ENCODE measurements at regions not wholly inside any gene's neighbourhood (a gene's known extent, or its start where the extent isn't known, plus 50 kb on each side); places are given as distances from the start of the nearest gene placed in this dataset.

DNA sequence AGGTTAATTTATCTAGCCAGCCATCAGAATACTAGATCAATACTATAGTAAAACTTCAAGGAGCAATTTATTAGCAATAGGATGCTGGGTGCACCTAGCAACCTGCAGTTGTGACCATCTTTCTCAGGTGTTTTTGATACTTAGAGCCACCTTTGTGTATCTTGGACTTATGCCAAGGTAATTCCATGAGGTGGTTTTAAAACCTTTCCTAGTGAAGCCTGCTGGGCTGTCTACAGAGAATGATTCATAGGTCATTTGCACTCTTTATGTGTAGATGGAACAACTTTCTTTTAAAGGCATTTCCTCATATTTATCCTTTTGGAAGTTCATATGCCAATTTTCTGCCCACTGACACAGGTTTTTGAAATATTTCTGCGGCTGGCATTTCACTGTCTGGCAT lies 1030.1 kb upstream of the POU3F3 start:
- Histone ChIP-seq H3K27me3 (no peaks in the 10 kb centered on the region), H3K9me3 (no peaks in the 10 kb centered on the region), H3K27ac (no peak overlapping the region), H3K4me3 (no peak overlapping the region), H3K4me1 (no peaks in the 10 kb centered on the region), H3K36me3 (no peaks in the 10 kb centered on the region)
- no peak for DNase-seq
- TF ChIP-seq, protein P1, sequence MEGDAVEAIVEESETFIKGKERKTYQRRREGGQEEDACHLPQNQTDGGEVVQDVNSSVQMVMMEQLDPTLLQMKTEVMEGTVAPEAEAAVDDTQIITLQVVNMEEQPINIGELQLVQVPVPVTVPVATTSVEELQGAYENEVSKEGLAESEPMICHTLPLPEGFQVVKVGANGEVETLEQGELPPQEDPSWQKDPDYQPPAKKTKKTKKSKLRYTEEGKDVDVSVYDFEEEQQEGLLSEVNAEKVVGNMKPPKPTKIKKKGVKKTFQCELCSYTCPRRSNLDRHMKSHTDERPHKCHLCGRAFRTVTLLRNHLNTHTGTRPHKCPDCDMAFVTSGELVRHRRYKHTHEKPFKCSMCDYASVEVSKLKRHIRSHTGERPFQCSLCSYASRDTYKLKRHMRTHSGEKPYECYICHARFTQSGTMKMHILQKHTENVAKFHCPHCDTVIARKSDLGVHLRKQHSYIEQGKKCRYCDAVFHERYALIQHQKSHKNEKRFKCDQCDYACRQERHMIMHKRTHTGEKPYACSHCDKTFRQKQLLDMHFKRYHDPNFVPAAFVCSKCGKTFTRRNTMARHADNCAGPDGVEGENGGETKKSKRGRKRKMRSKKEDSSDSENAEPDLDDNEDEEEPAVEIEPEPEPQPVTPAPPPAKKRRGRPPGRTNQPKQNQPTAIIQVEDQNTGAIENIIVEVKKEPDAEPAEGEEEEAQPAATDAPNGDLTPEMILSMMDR (IDR thresholded peaks at IDR 0.05) = no peak
- WGBS, 2 donors = 72 to 75% methylated on average over 1 of the region's 1 CpG
- no peak for ATAC-seq (ENCODE audit: low FRiP score in 2 of 2)

- no peak for DNase-seq
- Histone ChIP-seq H3K27me3 (no peaks in the 10 kb centered on the region), H3K36me3 (no peaks in the 10 kb centered on the region), H3K4me3 (no peak overlapping the region), H3K9me3 (peaks cover 0 to 7% (median 0%) of the 10 kb centered on the region in 4 donors), H3K4me1 (no peaks in the 10 kb centered on the region), H3K27ac (no peak overlapping the region)
- WGBS, 2 donors = 79 to 92% methylated on average over 2 of the region's 2 CpGs
- ATAC-seq (ENCODE audit: low FRiP score in 2 of 2) = no peak
- TF ChIP-seq EP300 (IDR thresholded peaks at IDR 0.05) = no peak
- no peak for TF ChIP-seq POLR2AphosphoS5 (IDR thresholded peaks at IDR 0.05)
- no peak for TF ChIP-seq POLR2A (IDR thresholded peaks at IDR 0.05)
- TF ChIP-seq, protein P1 (IDR thresholded peaks at IDR 0.05) = no peak
Measured at GRCh38 chr2:103847276-103847675, 1006.6 kb upstream of the POU3F3 start.

GRCh38 chr2:103859238-103859637 lies 994.7 kb upstream of the POU3F3 start:
- WGBS, 2 donors = 67 to 77% methylated on average over 2 of the region's 2 CpGs
- DNase-seq (no peak), ATAC-seq (ENCODE audit: low FRiP score in 2 of 2) (no peak)
- Histone ChIP-seq H3K27me3 (no peaks in the 10 kb centered on the region), H3K4me3 (no peak overlapping the region), H3K27ac (no peak overlapping the region), H3K9me3 (no peaks in the 10 kb centered on the region), H3K4me1 (no peaks in the 10 kb centered on the region), H3K36me3 (no peaks in the 10 kb centered on the region)
- TF ChIP-seq, protein P1 (IDR thresholded peaks at IDR 0.05) = no peak

DNA sequence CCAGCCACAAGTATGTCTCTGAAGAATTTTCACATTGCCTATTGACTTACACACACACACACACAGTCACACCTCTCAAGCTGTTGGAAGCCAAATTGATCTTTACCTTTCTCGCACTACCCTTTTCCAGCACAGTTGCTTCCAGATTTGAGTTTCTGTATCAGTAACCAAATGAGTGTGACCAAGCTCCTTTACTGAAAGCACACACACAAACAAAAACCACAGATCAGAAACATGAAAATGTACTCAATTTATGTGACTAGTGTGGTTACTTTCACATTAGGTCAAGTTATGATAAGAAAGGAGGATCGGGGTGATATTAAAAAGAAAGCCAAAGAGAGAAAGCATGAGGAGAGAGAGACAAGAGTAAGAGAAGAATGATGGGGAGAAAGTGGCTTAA lies 993.9 kb upstream of the POU3F3 start:
- no peak for DNase-seq
- Histone ChIP-seq H3K9me3 (no peaks in the 10 kb centered on the region), H3K4me3 (no peak overlapping the region), H3K27me3 (no peaks in the 10 kb centered on the region), H3K36me3 (no peaks in the 10 kb centered on the region), H3K27ac (no peak overlapping the region), H3K4me1 (no peaks in the 10 kb centered on the region)
- TF ChIP-seq EP300 (IDR thresholded peaks at IDR 0.05) = no peak
- ATAC-seq (ENCODE audit: low FRiP score in 2 of 2) = no peak
- WGBS, 2 donors = 84 to 91% methylated on average over 2 of the region's 2 CpGs

DNA sequence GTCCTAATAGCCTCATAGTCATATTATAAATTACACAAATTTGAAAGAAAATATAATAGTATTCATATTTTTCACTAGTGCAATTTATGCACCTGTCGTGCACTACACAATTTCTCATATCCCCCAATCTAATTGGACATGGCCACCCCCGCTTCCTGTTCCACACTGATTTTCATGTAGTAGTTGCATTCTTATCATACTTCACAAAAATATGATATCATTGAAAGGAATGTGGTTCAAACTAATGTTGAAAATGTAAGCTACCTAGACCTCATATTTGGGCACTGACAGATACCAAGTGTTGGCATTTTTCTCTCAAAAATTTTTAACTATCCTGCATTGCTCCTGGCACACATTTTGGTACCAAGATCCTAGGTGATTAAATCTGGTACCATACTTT lies 985.5 kb upstream of the POU3F3 start:
- Histone ChIP-seq H3K4me1 (no peaks in the 10 kb centered on the region), H3K27me3 (no peaks in the 10 kb centered on the region), H3K9me3 (no peaks in the 10 kb centered on the region), H3K27ac (no peak overlapping the region), H3K4me3 (no peak overlapping the region), H3K36me3 (no peaks in the 10 kb centered on the region)
- WGBS, 2 donors = 81 to 91% methylated on average over 2 of the region's 2 CpGs
- TF ChIP-seq POLR2A (IDR thresholded peaks at IDR 0.05) (no peak), EP300 (IDR thresholded peaks at IDR 0.05) (no peak), POLR2AphosphoS5 (IDR thresholded peaks at IDR 0.05) (no peak)
- TF ChIP-seq, protein P1 (IDR thresholded peaks at IDR 0.05) = no peak
- ATAC-seq (ENCODE audit: low FRiP score in 2 of 2) = no peak
- DNase-seq = no peak

Data from upper lobe of left lung (tissue), 6 donors.